GM23248 (cell line): ENCODE measurements at regions not wholly inside any gene's neighbourhood (a gene's known extent, or its start where the extent isn't known, plus 50 kb on each side); places are given as distances from the start of the nearest gene placed in this dataset.

Source experiments
- EZH2 ChIP-seq: fragments of 200-600 bp; sonication (generic); IDR thresholded peaks from 2 replicates; pipeline ENCODE4 v1.6.1; 2018; ENCODE audit warnings: antibody characterized with exemption, mild to moderate bottlenecking; ENCODE audit not compliant: insufficient read depth, poor library complexity, severe bottlenecking
- EZH2phosphoT487 ChIP-seq: fragments of 200-600 bp; sonication (generic); IDR thresholded peaks from 2 replicates; pipeline ENCODE4 v1.6.1; 2018; ENCODE audit warnings: antibody characterized with exemption, moderate library complexity, mild to moderate bottlenecking, low read depth; ENCODE audit not compliant: insufficient read depth

- TF ChIP-seq EZH2phosphoT487: no peak
- no peak for TF ChIP-seq EZH2
These were observed 308.5 kb upstream of the MEOX2 start for GRCh38 chr7:15995027-15995426.
